ENCODE measurements at regions not wholly inside any gene's neighbourhood (a gene's known extent, or its start where the extent isn't known, plus 50 kb on each side); places are given as distances from the start of the nearest gene placed in this dataset.
"Not testable (repeated sequence)": the region's sequence is repeated elsewhere in the genome, so short reads cannot be mapped to it uniquely, and the experiment has no call there.

- no peak for DNase-seq
Observed at GRCh38 chrX:120752431-120753082, 122.7 kb upstream of the C1GALT1C1 start.

DNA sequence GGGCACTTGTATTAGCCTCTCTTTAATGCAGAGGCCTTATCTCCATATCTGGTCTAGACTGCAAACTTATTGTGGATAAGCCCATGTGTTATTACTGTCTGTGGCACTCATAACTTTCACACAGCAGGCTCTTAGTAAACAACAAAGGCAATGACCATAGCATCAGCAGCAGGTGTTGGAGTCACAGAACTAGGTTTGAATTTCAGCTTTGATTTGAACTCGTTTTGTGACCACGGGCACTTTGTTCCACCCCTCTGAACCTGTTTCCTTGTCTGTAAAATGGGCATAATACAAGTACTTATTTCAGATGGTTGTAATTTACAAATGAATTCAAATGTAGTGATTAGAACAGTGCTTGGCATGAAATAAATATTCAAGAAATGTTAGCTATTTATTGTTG is 121.8 kb upstream of the C1GALT1C1 start:
- no peak for DNase-seq

GRCh38 chrX:120750381-120750780 is 120.5 kb upstream of the C1GALT1C1 start:
- no peak for DNase-seq

GRCh38 chrX:120749141-120749846 is 119.4 kb upstream of the C1GALT1C1 start:
- no peak for DNase-seq

GRCh38 chrX:120746153-120746552 is 116.3 kb upstream of the C1GALT1C1 start:
- no peak for DNase-seq

GRCh38 chrX:120742946-120743665 is 113.3 kb upstream of the C1GALT1C1 start:
- no peak for DNase-seq

DNA sequence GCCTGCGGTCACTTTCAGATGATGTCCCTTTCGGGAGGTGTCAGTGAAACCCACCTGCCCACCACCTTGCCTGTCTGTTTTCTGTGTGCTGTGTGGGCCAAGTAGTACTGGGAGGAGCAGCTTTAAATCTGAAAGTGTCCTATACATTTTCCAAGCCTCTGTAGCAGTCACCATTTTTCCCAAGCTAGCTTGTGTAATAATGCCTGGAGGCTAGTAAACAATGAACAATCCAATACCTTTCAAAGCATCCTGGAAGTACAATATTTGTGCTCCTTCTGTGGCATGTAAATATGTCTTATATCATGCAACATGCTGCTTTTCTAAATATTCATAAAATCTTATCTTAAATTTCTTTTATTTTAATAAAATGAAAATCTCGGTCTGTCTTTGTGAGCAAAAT is 111.6 kb upstream of the C1GALT1C1 start:
- DNase-seq, result no peak

- DNase-seq, result no peak
Observed at GRCh38 chrX:120740072-120740471, 110.2 kb upstream of the C1GALT1C1 start.

DNA sequence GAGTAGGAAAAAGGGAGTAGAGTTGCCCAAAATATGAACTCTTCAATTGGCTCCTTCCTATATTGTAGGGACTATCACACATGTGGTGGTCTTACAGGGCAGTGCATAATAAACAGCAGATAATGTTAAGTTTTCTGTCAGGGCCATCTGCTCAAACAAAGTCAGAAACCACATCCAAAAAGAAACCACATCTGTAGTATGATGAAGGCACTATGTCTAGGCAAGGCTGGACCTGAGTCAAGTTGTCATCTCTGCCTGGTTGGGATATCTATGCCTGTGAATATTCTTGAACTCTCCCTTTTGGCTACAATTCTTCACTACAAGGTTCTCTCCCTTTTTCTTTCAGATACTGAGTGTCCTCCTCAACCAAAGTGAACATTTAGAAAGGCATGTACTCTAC is 109.4 kb upstream of the C1GALT1C1 start:
- DNase-seq, result no peak

- DNase-seq, result no peak
Observed at GRCh38 chrX:120736989-120737388, 107.1 kb upstream of the C1GALT1C1 start.

- no peak for DNase-seq
Observed at GRCh38 chrX:120735966-120736365, 106.1 kb upstream of the C1GALT1C1 start.

- no peak for DNase-seq
Observed at GRCh38 chrX:120732879-120733278, 103.0 kb upstream of the C1GALT1C1 start.

- DNase-seq, result no peak
Observed at GRCh38 chrX:120732461-120732860, 102.6 kb upstream of the C1GALT1C1 start.

- DNase-seq, result no peak
Observed at GRCh38 chrX:120731386-120731785, 101.5 kb upstream of the C1GALT1C1 start.

DNA sequence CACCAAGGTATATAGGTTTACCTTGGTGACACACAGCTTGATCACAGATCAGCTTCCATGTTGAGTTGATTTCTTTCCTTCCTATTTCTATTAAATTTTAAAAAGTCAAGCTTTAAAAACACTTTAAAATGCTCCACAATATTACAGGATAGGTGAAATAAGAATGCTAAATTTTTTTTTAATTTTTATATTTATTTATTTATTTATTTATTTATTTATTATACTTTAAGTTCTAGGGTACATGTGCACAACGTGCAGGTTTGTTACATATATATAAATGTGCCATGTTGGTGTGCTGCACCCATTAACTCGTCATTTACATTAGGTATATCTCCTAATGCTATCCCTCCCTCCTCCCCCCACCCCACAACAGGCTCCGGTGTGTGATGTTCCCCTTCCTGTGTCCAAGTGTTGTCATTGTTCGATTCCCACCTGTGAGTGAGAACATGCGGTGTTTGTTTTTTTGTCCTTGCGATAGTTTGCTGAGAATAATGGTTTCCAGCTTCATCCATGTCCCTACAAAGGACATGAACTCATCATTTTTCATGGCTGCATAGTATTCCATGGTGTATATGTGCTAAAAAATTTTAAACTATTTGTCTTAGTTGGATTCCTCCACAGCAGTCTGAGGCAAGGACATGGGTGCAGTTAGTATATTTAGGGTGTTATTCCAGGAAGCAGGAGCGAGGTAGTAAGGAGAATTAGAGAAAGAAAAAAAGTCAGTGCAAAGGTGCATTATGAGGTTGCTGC is 99.8 kb upstream of the C1GALT1C1 start:
- DNase-seq, result not testable (repeated sequence)

DNA sequence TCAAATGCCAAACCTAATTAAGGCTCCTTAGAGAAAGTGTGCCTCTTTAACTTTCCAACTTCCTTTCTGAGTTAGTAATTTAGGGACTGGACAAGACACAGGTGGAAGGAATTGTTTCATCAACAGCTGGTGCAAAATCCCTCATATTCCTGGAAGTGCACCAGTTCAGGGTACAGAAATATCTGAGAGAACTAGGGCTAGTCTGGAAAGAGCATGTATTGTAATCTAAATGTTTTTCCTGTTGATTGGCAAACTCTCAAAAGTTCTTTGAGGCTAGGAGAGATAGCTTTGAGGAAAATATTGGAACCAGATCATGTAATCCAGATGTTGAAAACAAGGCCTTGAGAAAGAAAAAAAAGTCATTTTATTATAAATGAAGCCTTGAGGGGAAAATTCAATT is 98.1 kb upstream of the C1GALT1C1 start:
- no peak for DNase-seq

DNA sequence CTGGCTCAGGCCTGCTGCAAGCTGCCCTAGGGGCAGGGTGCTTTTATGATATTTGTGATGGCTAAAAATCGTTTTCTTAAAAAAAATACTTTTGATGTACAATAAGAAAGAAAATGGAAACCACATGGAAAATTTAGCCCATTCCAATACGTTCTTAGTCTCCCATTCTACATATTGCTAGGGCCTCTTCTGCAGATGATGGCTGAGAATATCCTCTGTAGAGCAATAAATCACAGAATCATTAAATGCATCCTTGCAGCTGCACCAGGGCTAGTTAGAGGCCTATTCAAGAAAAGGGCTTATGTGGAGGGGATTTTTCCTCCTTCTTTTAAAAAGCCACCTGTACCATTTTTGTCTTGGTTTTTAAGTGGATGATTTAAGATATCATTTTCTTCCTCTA is 97.6 kb upstream of the C1GALT1C1 start:
- DNase-seq, result no peak

GRCh38 chrX:120726294-120726693 is 96.4 kb upstream of the C1GALT1C1 start:
- DNase-seq, result peak; percentile 89

DNA sequence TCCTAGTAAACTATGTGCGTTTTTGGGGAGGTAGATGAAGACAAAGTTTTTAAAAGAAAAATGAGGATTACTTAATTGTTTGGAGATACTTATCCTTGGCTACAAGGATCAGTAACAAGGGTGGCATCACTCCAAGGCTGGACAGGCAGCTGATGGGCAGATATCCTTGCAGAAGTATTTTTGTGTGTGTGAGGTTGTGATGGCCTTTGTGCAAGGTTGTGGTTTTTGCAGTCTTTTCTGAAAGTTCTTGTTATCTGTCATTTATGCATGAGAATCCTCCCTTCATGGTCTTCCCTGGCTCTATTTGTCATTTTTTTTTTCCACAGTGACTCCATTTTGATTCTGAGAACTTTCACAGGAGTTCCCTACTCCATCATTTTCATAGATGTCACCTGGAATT is 96.0 kb upstream of the C1GALT1C1 start:
- peak; percentile 77 for DNase-seq

DNA sequence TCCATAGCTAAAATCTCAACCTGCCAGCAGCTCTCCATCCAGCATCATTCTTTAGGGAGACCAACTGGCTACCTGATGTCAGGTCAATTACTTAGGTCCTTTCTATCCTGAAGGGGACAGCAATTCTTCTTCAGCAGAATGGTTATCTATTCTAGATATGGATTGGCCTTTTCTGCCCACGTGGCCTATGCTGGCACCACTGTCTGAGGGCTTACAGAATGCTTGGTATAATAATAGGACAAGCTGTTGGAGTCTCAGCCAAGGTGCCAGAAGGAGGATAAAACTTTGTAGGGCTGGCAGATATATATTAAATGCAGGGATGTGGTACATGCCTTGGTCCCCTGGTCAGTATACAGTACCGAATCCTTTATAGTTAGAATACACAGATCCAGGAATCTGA is 89.8 kb upstream of the C1GALT1C1 start:
- DNase-seq, result no peak

GRCh38 chrX:120718969-120719368 is 89.1 kb upstream of the C1GALT1C1 start:
- DNase-seq, result no peak

- not testable (repeated sequence) for DNase-seq
Observed at GRCh38 chrX:120702337-120702736, 72.5 kb upstream of the C1GALT1C1 start.

DNA sequence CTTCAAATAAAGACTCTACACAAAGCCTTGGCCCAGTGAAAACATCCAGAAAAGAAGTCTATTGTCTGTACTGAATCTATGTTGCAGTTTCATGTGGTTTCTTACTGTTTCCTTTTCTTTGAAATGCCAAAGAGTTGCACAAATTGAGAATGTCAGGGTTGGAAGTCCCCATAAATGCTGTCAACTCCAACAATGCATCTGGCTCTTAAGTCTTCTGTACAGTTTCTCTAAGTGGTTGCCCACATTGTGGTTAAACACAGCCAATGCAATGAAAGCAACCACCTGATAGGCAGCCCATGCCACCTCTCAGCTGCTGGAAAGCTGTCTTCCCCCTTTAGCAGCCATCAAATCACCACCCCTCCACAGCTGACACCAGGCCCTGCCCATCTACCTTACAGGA is 67.2 kb upstream of the C1GALT1C1 start:
- DNase-seq, result no peak

All from OCI-M1 (cell line).